Calu3 (cell line): ENCODE measurements at regions not wholly inside any gene's neighbourhood (a gene's known extent, or its start where the extent isn't known, plus 50 kb on each side); places are given as distances from the start of the nearest gene placed in this dataset.

ENCODE experiments used
- BruUV-seq: library from RNA; stranded (reverse); fragments of 400-500 nt; replicated peaks from 2 replicates; lab custom pipeline; 2021; lab: Mats Ljungman, UMichigan
- CTCF ChIA-PET: fragments of 300-600 bp; sonication (Branson Sonifier 250); formaldehyde crosslinking; loops from one replicate; lab custom pipeline; 2022; ENCODE audit warnings: antibody characterized with exemption; lab: Charles Lee
- DNase-seq: peaks from one replicate; pipeline ENCODE4 v3.0.0; 2022
- H3K27ac Mint-ChIP-seq: one replicate; pipeline ENCODE4 v1.8.0; 2022; ENCODE audit warnings: mixed read lengths; ENCODE audit not compliant: unreplicated experiment
- H3K27me3 Mint-ChIP-seq: one replicate; pipeline ENCODE4 v1.8.0; 2022; ENCODE audit warnings: mixed read lengths; ENCODE audit not compliant: unreplicated experiment
- H3K36me3 Mint-ChIP-seq: one replicate; pipeline ENCODE4 v1.8.0; 2022; ENCODE audit warnings: mild to moderate bottlenecking, moderate library complexity, mixed read lengths; ENCODE audit not compliant: insufficient read depth, unreplicated experiment
- H3K4me1 Mint-ChIP-seq: one replicate; pipeline ENCODE4 v1.8.0; 2022; ENCODE audit warnings: mild to moderate bottlenecking, low read depth, mixed read lengths; ENCODE audit not compliant: unreplicated experiment
- H3K4me3 Mint-ChIP-seq: one replicate; pipeline ENCODE4 v1.8.0; 2022; ENCODE audit warnings: mild to moderate bottlenecking, low read depth, moderate library complexity, mixed read lengths; ENCODE audit not compliant: unreplicated experiment
- H3K9me3 Mint-ChIP-seq: one replicate; pipeline ENCODE4 v1.8.0; 2022; ENCODE audit warnings: low read depth, mixed read lengths; ENCODE audit not compliant: unreplicated experiment
- intact Hi-C: fragments of 100-400 bp; cut with micrococcal nuclease; formaldehyde crosslinking; loops from one replicate; pipeline ENCODE4 v1.10.0; 2022; ENCODE audit not compliant: unreplicated experiment
- TF ChIP-seq, protein P1 (sequence below): fragments of 200-600 bp; IDR thresholded peaks from one replicate; pipeline ENCODE4 v1.8.0; 2022; ENCODE audit warnings: antibody characterized with exemption; ENCODE audit not compliant: unreplicated experiment

DNA sequence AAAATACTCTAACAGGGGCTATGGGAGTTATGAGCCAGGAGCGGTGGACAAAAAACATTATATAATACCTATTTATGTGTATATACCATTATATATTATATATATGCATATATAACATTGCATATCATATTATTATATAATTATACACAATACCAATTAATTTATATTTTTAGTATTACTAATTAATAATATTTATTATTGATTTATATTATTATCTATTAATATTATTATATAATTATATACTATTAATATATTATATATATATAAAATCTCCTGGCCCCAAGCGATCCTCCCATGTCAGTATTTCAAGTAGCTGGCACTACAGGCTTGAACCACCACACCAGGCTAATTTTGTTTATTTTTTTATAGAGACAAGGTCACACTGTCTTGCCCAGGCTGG, 73.8 kb upstream of the JADE1 start:
- H3K9me3 Mint-ChIP-seq = no peaks in the 10 kb centered on the region
- H3K36me3 Mint-ChIP-seq = no peaks in the 10 kb centered on the region
- no peak for DNase-seq
- H3K4me3 Mint-ChIP-seq = no peak overlapping the region
- TF ChIP-seq, protein P1, sequence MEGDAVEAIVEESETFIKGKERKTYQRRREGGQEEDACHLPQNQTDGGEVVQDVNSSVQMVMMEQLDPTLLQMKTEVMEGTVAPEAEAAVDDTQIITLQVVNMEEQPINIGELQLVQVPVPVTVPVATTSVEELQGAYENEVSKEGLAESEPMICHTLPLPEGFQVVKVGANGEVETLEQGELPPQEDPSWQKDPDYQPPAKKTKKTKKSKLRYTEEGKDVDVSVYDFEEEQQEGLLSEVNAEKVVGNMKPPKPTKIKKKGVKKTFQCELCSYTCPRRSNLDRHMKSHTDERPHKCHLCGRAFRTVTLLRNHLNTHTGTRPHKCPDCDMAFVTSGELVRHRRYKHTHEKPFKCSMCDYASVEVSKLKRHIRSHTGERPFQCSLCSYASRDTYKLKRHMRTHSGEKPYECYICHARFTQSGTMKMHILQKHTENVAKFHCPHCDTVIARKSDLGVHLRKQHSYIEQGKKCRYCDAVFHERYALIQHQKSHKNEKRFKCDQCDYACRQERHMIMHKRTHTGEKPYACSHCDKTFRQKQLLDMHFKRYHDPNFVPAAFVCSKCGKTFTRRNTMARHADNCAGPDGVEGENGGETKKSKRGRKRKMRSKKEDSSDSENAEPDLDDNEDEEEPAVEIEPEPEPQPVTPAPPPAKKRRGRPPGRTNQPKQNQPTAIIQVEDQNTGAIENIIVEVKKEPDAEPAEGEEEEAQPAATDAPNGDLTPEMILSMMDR = no peak
- H3K27ac Mint-ChIP-seq = no peak overlapping the region
- H3K27me3 Mint-ChIP-seq = no peaks in the 10 kb centered on the region
- no peaks in the 10 kb centered on the region for H3K4me1 Mint-ChIP-seq
- BruUV-seq = no TSS peak
- CTCF ChIA-PET = no interaction called here
- intact Hi-C loops = no loop called here

DNA sequence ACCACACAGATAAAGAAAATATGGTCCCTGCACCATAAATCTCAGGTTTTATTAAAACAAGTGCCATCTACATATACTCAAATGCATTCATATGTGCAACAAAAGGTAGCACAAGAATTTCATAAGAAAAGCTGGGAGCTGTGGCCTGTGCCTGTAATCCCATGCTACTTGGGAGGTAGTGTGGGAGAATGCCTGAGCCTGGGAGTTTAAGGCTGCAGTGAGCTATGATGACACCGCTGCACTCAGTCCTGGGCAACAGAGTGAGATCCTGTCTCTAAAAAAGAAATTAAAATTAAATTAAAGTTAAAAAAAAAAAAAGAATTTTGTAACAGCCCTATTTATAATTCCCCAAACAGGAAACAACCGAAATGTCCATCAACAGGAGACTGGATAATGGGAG, 81.3 kb upstream of the JADE1 start:
- Mint-ChIP-seq H3K36me3 (no peaks in the 10 kb centered on the region), H3K27me3 (no peaks in the 10 kb centered on the region), H3K4me1 (no peaks in the 10 kb centered on the region), H3K9me3 (no peaks in the 10 kb centered on the region), H3K27ac (no peak overlapping the region), H3K4me3 (no peak overlapping the region)
- TF ChIP-seq, protein P1 = no peak
- intact Hi-C loops = no loop called here
- no TSS peak for BruUV-seq
- CTCF ChIA-PET = no interaction called here
- DNase-seq = no peak

DNA sequence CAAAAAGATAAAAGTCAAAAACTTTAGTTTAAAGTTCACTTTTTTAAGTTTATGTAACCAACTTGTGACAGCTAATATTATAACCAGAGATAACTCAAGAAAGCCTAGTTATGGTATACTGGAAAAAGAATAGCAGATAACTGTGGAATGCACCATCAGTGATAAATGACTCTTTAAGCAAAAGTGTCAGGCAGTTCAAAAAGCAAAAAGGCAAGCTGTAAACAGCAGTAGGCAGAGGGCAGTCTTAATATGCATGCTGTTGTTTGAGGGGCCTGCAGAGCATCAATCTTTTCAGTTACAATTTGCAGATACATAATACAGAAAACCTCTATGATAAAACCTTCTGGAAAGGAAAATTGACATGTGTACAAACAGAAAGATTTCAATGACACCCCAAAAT, 81.8 kb upstream of the JADE1 start:
- BruUV-seq = no TSS peak
- Mint-ChIP-seq H3K27me3 (no peaks in the 10 kb centered on the region), H3K9me3 (no peaks in the 10 kb centered on the region), H3K4me1 (no peaks in the 10 kb centered on the region), H3K36me3 (no peaks in the 10 kb centered on the region), H3K27ac (no peak overlapping the region), H3K4me3 (no peak overlapping the region)
- TF ChIP-seq, protein P1 = no peak
- DNase-seq = no peak
- intact Hi-C loops = no loop called here
- CTCF ChIA-PET = no interaction called here

DNA sequence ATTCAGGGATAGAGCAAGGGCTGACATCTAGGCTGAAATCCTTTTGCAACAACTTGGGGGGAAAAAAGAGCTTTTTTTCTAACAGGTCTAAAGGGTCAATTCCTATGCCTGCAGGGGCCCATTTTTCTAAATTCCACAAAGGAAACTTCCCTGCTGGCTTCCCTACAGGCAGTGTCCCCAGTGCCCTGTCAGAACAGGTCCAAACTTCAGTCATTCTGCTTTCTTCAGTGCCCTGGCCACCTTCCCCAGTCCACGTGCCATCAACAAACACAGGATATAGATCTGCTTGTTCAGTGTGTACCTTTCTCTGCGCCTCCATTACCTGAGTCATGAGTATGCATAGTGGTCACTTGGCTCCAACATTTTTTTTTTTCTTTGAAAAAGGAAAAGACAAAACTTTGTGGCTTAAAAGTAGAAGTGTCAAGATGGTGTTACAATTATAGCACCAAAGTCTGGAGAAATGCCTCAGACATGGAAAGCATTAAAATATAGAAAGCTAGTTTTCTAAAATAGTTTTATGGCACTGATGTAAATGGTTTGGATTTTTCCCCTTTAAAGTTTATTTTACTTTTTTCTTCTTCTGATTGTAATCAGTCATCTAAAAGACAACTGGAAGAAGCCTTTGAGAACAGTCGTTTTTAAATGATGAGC, 84.0 kb upstream of the JADE1 start:
- intact Hi-C loops = no loop called here
- H3K36me3 Mint-ChIP-seq = no peaks in the 10 kb centered on the region
- H3K9me3 Mint-ChIP-seq = no peaks in the 10 kb centered on the region
- H3K4me3 Mint-ChIP-seq = no peak overlapping the region
- no TSS peak for BruUV-seq
- no peak for DNase-seq
- H3K27me3 Mint-ChIP-seq = no peaks in the 10 kb centered on the region
- CTCF ChIA-PET = interaction anchor here (0.7 kb wide), 1 partner anchor 76 kb away, joined by 4 read pairs; no protein-coding TSS in a partner anchor
- TF ChIP-seq, protein P1 = no peak
- no peak overlapping the region for H3K27ac Mint-ChIP-seq
- no peaks in the 10 kb centered on the region for H3K4me1 Mint-ChIP-seq
